GM19240 (cell line): ENCODE measurements at regions not wholly inside any gene's neighbourhood (a gene's known extent, or its start where the extent isn't known, plus 50 kb on each side); places are given as distances from the start of the nearest gene placed in this dataset.

ENCODE experiments used
- DNase-seq: peaks from one replicate; pipeline ENCODE4 v3.0.0; 2011; ENCODE audit warnings: low spot score; ENCODE audit not compliant: insufficient read length

- no peak for DNase-seq
Measured at GRCh38 chr6:14063756-14064155, 53.8 kb upstream of the CD83 start.

DNA sequence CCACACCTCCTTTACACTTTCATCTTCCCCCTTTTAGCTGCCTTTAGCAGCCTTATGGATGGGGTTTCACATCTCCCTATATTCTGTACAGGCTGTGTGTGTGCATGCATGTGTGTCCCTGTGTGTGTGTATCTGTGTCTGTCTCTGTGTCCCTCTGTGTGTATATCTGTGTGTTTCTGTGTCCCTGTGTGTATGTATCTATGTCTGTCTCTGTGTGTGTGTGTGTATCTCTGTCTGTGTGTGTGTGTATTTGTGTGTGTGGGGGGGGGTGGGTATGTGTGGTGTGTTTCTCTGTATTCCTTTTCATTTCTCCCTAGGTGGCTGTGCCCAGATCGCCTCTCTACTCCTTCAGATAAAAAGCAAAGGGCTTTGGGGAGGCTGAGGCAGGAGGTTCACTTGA, 52.2 kb upstream of the CD83 start:
- DNase-seq, result no peak

GRCh38 chr6:14066782-14067406, 50.7 kb upstream of the CD83 start:
- peak; percentile 36 for DNase-seq

DNA sequence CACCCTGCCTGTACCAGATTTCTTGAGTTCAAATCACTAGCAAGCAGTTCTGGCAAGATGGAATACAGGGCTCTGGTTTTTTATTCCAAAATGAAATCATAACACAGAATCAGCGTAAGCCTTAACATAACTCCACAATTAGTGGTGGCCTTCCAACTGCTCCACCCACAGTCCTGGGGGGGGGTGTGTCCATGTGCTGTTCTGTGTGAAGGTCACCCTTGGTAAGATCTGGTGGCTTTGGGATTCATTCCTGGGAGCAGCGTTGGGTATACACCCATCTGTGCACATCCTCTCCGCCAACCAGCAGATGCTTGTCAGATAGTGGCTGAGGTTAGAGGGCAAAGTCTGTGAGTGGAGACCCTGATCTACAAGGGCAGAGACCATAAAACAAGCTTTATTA, 49.9 kb upstream of the CD83 start:
- DNase-seq, result no peak
